PC-3 (cell line): ENCODE measurements at regions not wholly inside any gene's neighbourhood (a gene's known extent, or its start where the extent isn't known, plus 50 kb on each side); places are given as distances from the start of the nearest gene placed in this dataset.

Experiments
- ATAC-seq: fragments of 200-7000 bp; cut with Tn5 transposase; 2 replicates; pipeline ENCODE4 v1.9.1; 2020; ENCODE audit warnings: mild to moderate bottlenecking, moderate library complexity
- BruUV-seq: library from RNA; stranded (reverse); fragments of 400-500 nt; replicated peaks from 2 replicates; lab custom pipeline; 2021; lab: Mats Ljungman, UMichigan
- CTCF ChIA-PET: fragments of 300-600 bp; sonication (Branson Sonifier 250); formaldehyde crosslinking; loops from one replicate; lab custom pipeline; 2022; ENCODE audit warnings: antibody characterized with exemption; lab: Charles Lee
- POLR2A ChIA-PET: fragments of 300-600 bp; sonication (Branson Sonifier 250); formaldehyde crosslinking; loops from one replicate; lab custom pipeline; 2022; ENCODE audit warnings: antibody characterized with exemption; ENCODE audit not compliant: unreplicated experiment; lab: Charles Lee
- DNase-seq: peaks from one replicate; pipeline ENCODE4 v3.0.0-alpha.2; 2015
- H2AFZ ChIP-seq: fragments of 300-600 bp; sonication (generic); 2 replicates; pipeline ENCODE4 v1.6.0; 2016; ENCODE audit warnings: antibody characterized with exemption, low read length
- H3F3A ChIP-seq: fragments of 300-600 bp; sonication (generic); one replicate; pipeline ENCODE4 v1.6.0; 2017; ENCODE audit warnings: antibody characterized with exemption, low read length, control low read depth, mild to moderate bottlenecking; ENCODE audit not compliant: unreplicated experiment
- H3K27ac ChIP-seq: fragments of 300-600 bp; sonication (generic); 2 replicates; pipeline ENCODE4 v1.5.1; 2016; ENCODE audit warnings: mild to moderate bottlenecking, low read length
- H3K27me3 ChIP-seq: fragments of 300-600 bp; sonication (generic); 2 replicates; pipeline ENCODE4 v1.6.1; 2016; ENCODE audit warnings: low read length, mixed read lengths
- H3K36me3 ChIP-seq: fragments of 300-600 bp; sonication (generic); 2 replicates; pipeline ENCODE4 v1.6.1; 2016; ENCODE audit warnings: low read depth, mixed run types, low read length, mixed read lengths
- H3K4me1 ChIP-seq: fragments of 300-600 bp; sonication (generic); 2 replicates; pipeline ENCODE4 v1.5.1; 2016; ENCODE audit warnings: low read length; ENCODE audit not compliant: insufficient read depth
- H3K4me2 ChIP-seq: fragments of 300-600 bp; sonication (generic); 2 replicates; pipeline ENCODE4 v1.6.0; 2016; ENCODE audit warnings: low read length
- H3K4me3 ChIP-seq: fragments of 300-600 bp; sonication (generic); 2 replicates; pipeline ENCODE4 v1.5.1; 2016; ENCODE audit warnings: mild to moderate bottlenecking, low read length, mixed read lengths
- H3K79me2 ChIP-seq: fragments of 300-600 bp; sonication (generic); 2 replicates; pipeline ENCODE4 v1.6.1; 2017; ENCODE audit warnings: low read length, mixed read lengths
- H3K9ac ChIP-seq: fragments of 300-600 bp; sonication (generic); 2 replicates; pipeline ENCODE4 v1.6.0; 2016; ENCODE audit warnings: mild to moderate bottlenecking, low read length
- H3K9me2 ChIP-seq: fragments of 300-600 bp; sonication (generic); replicated peaks from 2 replicates; pipeline ENCODE4 v1.6.1; 2016; ENCODE audit warnings: mixed run types, low read length, mixed read lengths
- H3K9me3 ChIP-seq: fragments of 300-600 bp; sonication (generic); 2 replicates; pipeline ENCODE4 v1.6.1; 2016; ENCODE audit warnings: low read length, mixed read lengths
- H4K20me1 ChIP-seq: fragments of 300-600 bp; sonication (generic); 2 replicates; pipeline ENCODE4 v1.6.1; 2016; ENCODE audit warnings: low read length, mixed read lengths
- EZH2 ChIP-seq: fragments of 300-600 bp; sonication (generic); IDR thresholded peaks from one replicate; pipeline ENCODE4 v1.6.1; 2017; ENCODE audit warnings: antibody characterized with exemption, mild to moderate bottlenecking, low read length; ENCODE audit not compliant: unreplicated experiment
- EZH2phosphoT487 ChIP-seq: fragments of 300-600 bp; sonication (generic); IDR thresholded peaks from 2 replicates; pipeline ENCODE4 v1.6.1; 2018; ENCODE audit warnings: mild to moderate bottlenecking, antibody characterized with exemption, low read length, borderline replicate concordance
- intact Hi-C: fragments of 100-400 bp; cut with micrococcal nuclease; formaldehyde crosslinking; loops from 2 replicates; pipeline ENCODE4 v1.9.0; 2023
- TF ChIP-seq, protein P1 (sequence below): fragments of 300-600 bp; sonication (generic); conservative IDR thresholded peaks from 2 replicates; pipeline ENCODE4 v1.5.1; 2017; ENCODE audit warnings: antibody characterized with exemption, low read depth, mild to moderate bottlenecking, low read length

DNA sequence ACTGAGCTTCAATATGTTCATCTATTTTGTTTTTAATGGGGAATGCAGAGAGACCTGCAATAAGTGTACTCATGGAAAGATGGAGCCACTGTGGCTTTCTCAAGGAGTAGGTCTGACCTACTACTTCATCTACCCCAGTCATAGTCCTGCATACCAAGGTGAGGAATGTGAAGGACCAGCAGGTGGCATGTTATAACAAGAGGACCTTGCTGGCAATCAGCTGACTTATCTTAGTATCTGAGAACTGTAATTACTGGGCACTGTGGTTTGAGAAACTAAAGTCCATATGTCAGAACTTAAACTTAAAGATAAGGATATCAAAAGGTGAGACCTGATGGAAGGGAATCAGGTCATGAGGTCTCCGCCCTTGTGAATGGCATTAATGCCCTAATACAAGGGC lies 1104.2 kb downstream of the BCL11A start:
- intact Hi-C loops: no loop called here
- CTCF ChIA-PET: no interaction called here
- BruUV-seq: no TSS peak

DNA sequence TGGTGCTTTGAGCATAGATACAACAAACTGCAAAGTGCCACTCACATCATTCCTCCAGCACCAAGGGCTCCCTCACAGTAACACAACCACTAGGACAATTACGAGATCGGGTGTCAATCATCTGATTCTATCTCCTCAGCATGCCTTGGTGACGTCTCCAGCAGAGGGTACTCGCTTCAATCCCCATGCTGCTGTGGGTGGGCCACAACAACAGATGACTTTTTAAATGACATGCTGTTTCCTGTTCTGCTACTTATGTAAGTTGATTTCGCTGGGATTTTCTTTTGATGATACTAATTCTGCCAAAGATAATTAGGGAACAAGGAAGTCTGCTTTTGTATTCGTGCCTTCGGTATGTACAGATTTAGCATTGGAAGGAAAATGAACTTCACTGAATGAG lies 1113.0 kb downstream of the BCL11A start:
- no peaks in the 10 kb centered on the region for H3K79me2 ChIP-seq
- POLR2A ChIA-PET: no interaction called here
- ATAC-seq (no peak), DNase-seq (no peak)
- no peak overlapping the region for H3K4me2 ChIP-seq
- no peaks in the 10 kb centered on the region for H4K20me1 ChIP-seq
- H3F3A ChIP-seq: no peaks in the 10 kb centered on the region
- TF ChIP-seq EZH2phosphoT487 (no peak), EZH2 (no peak)
- TF ChIP-seq, protein P1, sequence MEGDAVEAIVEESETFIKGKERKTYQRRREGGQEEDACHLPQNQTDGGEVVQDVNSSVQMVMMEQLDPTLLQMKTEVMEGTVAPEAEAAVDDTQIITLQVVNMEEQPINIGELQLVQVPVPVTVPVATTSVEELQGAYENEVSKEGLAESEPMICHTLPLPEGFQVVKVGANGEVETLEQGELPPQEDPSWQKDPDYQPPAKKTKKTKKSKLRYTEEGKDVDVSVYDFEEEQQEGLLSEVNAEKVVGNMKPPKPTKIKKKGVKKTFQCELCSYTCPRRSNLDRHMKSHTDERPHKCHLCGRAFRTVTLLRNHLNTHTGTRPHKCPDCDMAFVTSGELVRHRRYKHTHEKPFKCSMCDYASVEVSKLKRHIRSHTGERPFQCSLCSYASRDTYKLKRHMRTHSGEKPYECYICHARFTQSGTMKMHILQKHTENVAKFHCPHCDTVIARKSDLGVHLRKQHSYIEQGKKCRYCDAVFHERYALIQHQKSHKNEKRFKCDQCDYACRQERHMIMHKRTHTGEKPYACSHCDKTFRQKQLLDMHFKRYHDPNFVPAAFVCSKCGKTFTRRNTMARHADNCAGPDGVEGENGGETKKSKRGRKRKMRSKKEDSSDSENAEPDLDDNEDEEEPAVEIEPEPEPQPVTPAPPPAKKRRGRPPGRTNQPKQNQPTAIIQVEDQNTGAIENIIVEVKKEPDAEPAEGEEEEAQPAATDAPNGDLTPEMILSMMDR: no peak
- H3K27me3 ChIP-seq: no peaks in the 10 kb centered on the region
- H3K4me1 ChIP-seq: no peaks in the 10 kb centered on the region
- no peaks in the 10 kb centered on the region for H3K9me2 ChIP-seq
- no peak overlapping the region for H3K9ac ChIP-seq
- no peak overlapping the region for H3K4me3 ChIP-seq
- CTCF ChIA-PET: no interaction called here
- no peaks in the 10 kb centered on the region for H3K36me3 ChIP-seq
- no peaks in the 10 kb centered on the region for H3K9me3 ChIP-seq
- H2AFZ ChIP-seq: no peak overlapping the region
- no TSS peak for BruUV-seq
- intact Hi-C loops: no loop called here
- H3K27ac ChIP-seq: no peak overlapping the region

More for the DNA sequence above, 1104.2 kb downstream of the BCL11A start:
- DNase-seq (no peak), ATAC-seq (no peak)
- H3K79me2 ChIP-seq: no peaks in the 10 kb centered on the region
- H3K9me2 ChIP-seq: no peaks in the 10 kb centered on the region
- H3K4me3 ChIP-seq: no peak overlapping the region
- H3K9ac ChIP-seq: no peak overlapping the region
- no peak overlapping the region for H2AFZ ChIP-seq
- no peaks in the 10 kb centered on the region for H3F3A ChIP-seq
- no peak for TF ChIP-seq EZH2phosphoT487
- TF ChIP-seq, protein P1: 0 out of 2 replicates have a peak, but pooled peaks have one; percentile 19
- POLR2A ChIA-PET: no interaction called here
- H3K27me3 ChIP-seq: peaks cover 4% of the 10 kb centered on the region; the same call in 1 of the 2 replicates
- no peaks in the 10 kb centered on the region for H4K20me1 ChIP-seq
- no peaks in the 10 kb centered on the region for H3K4me1 ChIP-seq
- no peaks in the 10 kb centered on the region for H3K9me3 ChIP-seq
- no peak overlapping the region for H3K27ac ChIP-seq
- no peaks in the 10 kb centered on the region for H3K36me3 ChIP-seq
- no peak overlapping the region for H3K4me2 ChIP-seq

DNA sequence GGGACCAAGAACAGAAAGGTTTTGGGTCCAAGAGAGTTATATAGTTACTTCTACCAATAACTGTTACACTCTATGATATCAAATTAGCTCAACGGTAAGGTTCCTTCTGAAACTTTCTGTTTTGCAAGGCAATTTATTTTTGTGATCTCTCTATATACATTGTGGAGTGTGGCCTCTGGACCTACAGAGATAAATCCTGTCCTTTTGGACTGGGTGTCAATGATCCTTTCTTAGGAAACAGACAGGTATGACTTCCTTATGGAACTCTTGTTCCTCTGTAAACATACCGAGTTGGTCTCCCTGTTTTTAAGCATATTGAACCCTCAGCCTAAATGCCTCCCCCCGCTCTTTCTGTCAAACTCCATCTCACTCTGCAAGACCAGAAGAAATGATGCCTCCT lies 1117.8 kb downstream of the BCL11A start:
- no peaks in the 10 kb centered on the region for H3K9me2 ChIP-seq
- H3K4me1 ChIP-seq: no peaks in the 10 kb centered on the region
- DNase-seq: no peak
- H3K79me2 ChIP-seq: no peaks in the 10 kb centered on the region
- BruUV-seq: no TSS peak
- intact Hi-C loops: no loop called here
- no peak overlapping the region for H3K4me2 ChIP-seq
- no peak overlapping the region for H3K4me3 ChIP-seq
- no peaks in the 10 kb centered on the region for H3K27me3 ChIP-seq
- H3K27ac ChIP-seq: no peak overlapping the region
- H3K9ac ChIP-seq: no peak overlapping the region
- H3F3A ChIP-seq: no peaks in the 10 kb centered on the region
- no peaks in the 10 kb centered on the region for H3K36me3 ChIP-seq
- ChIA-PET CTCF (no interaction called here), POLR2A (no interaction called here)
- H4K20me1 ChIP-seq: no peaks in the 10 kb centered on the region
- TF ChIP-seq EZH2phosphoT487: no peak
- TF ChIP-seq EZH2: no peak
- TF ChIP-seq, protein P1: no peak
- H3K9me3 ChIP-seq: no peaks in the 10 kb centered on the region
- no peak overlapping the region for H2AFZ ChIP-seq
- ATAC-seq: no peak
